H1 (cell line): ENCODE measurements at regions not wholly inside any gene's neighbourhood (a gene's known extent, or its start where the extent isn't known, plus 50 kb on each side); places are given as distances from the start of the nearest gene placed in this dataset.

Source experiments
- CTCF ChIA-PET: fragments of 300-600 bp; sonication (Branson Sonifier 250); formaldehyde crosslinking; loops from one replicate; lab custom pipeline; 2021; ENCODE audit not compliant: partially characterized antibody; lab: Charles Lee
- POLR2A ChIA-PET: fragments of 300-600 bp; sonication (Branson Sonifier 250); formaldehyde crosslinking; loops from one replicate; lab custom pipeline; 2021; ENCODE audit warnings: inconsistent platforms; ENCODE audit not compliant: partially characterized antibody; lab: Charles Lee
- DNase-seq, 2 experiments: peaks; one replicate each; pipeline versions ENCODE4 v3.0.0 to v3.0.0-alpha.2; 2010 to 2022; ENCODE audit warnings: low spot score in 2 of 2, low read depth in 1 of 2, mixed read lengths in 1 of 2
- FAIRE-seq: peaks from 2 replicates; lab custom pipeline; 2011; peaks lifted over from hg19 to GRCh38; lab: Jason Lieb, UNC
- H2AFZ ChIP-seq: 2 replicates; pipeline ENCODE4 v1.8.1; 2012; ENCODE audit warnings: low read length, inconsistent platforms
- H2AK5ac ChIP-seq: 2 replicates; pipeline ENCODE4 v1.6.1; 2013; ENCODE audit warnings: low read depth, low read length
- H2BK120ac ChIP-seq: replicated peaks from 2 replicates; pipeline ENCODE3; 2013; ENCODE audit warnings: low read depth, low read length, inconsistent platforms
- H2BK12ac ChIP-seq: 2 replicates; pipeline ENCODE4 v1.6.1; 2013; ENCODE audit warnings: low read depth, low read length
- H2BK15ac ChIP-seq: 2 replicates; pipeline ENCODE4 v1.6.1; 2013; ENCODE audit warnings: low read length
- H2BK20ac ChIP-seq: 2 replicates; pipeline ENCODE4 v1.6.1; 2013; ENCODE audit warnings: low read length
- H2BK5ac ChIP-seq: 2 replicates; pipeline ENCODE4 v1.6.1; 2013; ENCODE audit warnings: low read depth, low read length
- H3K14ac ChIP-seq: 2 replicates; pipeline ENCODE4 v1.6.1; 2013; ENCODE audit warnings: inconsistent platforms; ENCODE audit not compliant: insufficient read length
- H3K18ac ChIP-seq: 2 replicates; pipeline ENCODE4 v1.6.1; 2013; ENCODE audit warnings: low read length; ENCODE audit errors: extremely low read depth
- H3K23ac ChIP-seq: 2 replicates; pipeline ENCODE4 v1.6.1; 2013; ENCODE audit warnings: inconsistent platforms; ENCODE audit not compliant: insufficient read length
- H3K23me2 ChIP-seq: 2 replicates; pipeline ENCODE4 v1.6.1; 2013; ENCODE audit warnings: low read depth, low read length
- H3K27ac ChIP-seq: 2 replicates; pipeline ENCODE4 v1.6.1; 2011; ENCODE audit warnings: low read depth, low read length, inconsistent platforms
- H3K27me3 ChIP-seq, 4 experiments: replicated peaks in 1 of 4; 1 replicate in 1 of 4; 2 replicates in 3 of 4; pipeline versions ENCODE4 v1.6.1 to v1.8.1; 2011 to 2013; ENCODE audit warnings: low read length in 3 of 4, mild to moderate bottlenecking in 3 of 4, inconsistent platforms in 2 of 4, mixed read lengths in 2 of 4, moderate library complexity in 1 of 4; ENCODE audit not compliant: control insufficient read depth in 3 of 4, insufficient read depth in 3 of 4; ENCODE audit errors: extremely low read depth in 1 of 4
- H3K36me3 ChIP-seq, 4 experiments: 2 replicates each; pipeline versions ENCODE4 v1.6.1 to v1.8.1; 2011 to 2013; ENCODE audit warnings: mild to moderate bottlenecking in 4 of 4, low read length in 3 of 4, moderate library complexity in 2 of 4, control low read depth in 1 of 4, inconsistent platforms in 1 of 4; ENCODE audit not compliant: insufficient read depth in 4 of 4, control insufficient read depth in 2 of 4
- H3K4ac ChIP-seq: replicated peaks from 2 replicates; pipeline ENCODE3; 2013; ENCODE audit warnings: low read length, low read depth, mixed read lengths, inconsistent platforms; ENCODE audit not compliant: insufficient read length
- H3K4me1 ChIP-seq, 4 experiments: replicated peaks in 1 of 4; 1 replicate in 1 of 4; 2 replicates in 3 of 4; pipeline versions ENCODE4 v1.6.1 to v1.8.1; 2011 to 2013; ENCODE audit warnings: low read length in 3 of 4, inconsistent platforms in 2 of 4, mixed read lengths in 1 of 4; ENCODE audit not compliant: insufficient read depth in 4 of 4, control insufficient read depth in 3 of 4
- H3K4me2 ChIP-seq, 2 experiments: 2 replicates each; pipeline versions ENCODE4 v1.6.1 to v1.8.1; 2011 to 2013; ENCODE audit warnings: low read depth in 2 of 2, low read length in 2 of 2, control low read depth in 1 of 2, inconsistent platforms in 1 of 2, mild to moderate bottlenecking in 1 of 2; ENCODE audit not compliant: insufficient read depth in 1 of 2
- H3K4me3 ChIP-seq, 4 experiments: fragments of 200-600, 300-600 bp in 1 of 4; sonication (generic), shearing (Covaris generic), sonication (Bioruptor Twin) in 1 of 4; 2 replicates each; pipeline versions ENCODE4 v1.5.1 to v1.8.1; 2011 to 2016; ENCODE audit warnings: low read length in 4 of 4, low read depth in 3 of 4, control low read depth in 2 of 4, inconsistent platforms in 2 of 4, mild to moderate bottlenecking in 2 of 4, mixed read lengths in 1 of 4, moderate library complexity in 1 of 4; ENCODE audit not compliant: insufficient read depth in 2 of 4; ENCODE audit errors: extremely low read depth in 1 of 4
- H3K56ac ChIP-seq: replicated peaks from 2 replicates; pipeline ENCODE3; 2013; ENCODE audit warnings: low read depth, mild to moderate bottlenecking, mixed read lengths, low read length, inconsistent platforms; ENCODE audit not compliant: insufficient read length
- H3K79me1 ChIP-seq: 2 replicates; pipeline ENCODE4 v1.6.1; 2013; ENCODE audit warnings: low read depth, low read length, control low read depth
- H3K79me2 ChIP-seq, 2 experiments: 2 replicates each; pipeline versions ENCODE4 v1.6.1 to v1.8.1; 2012 to 2013; ENCODE audit warnings: low read length in 2 of 2, mild to moderate bottlenecking in 2 of 2, inconsistent platforms in 1 of 2; ENCODE audit not compliant: insufficient read depth in 2 of 2, control insufficient read depth in 1 of 2
- H3K9ac ChIP-seq, 4 experiments: replicated peaks in 1 of 4; 1 replicate in 1 of 4; 2 replicates in 3 of 4; pipeline versions ENCODE4 v1.6.1 to v1.8.1; 2011 to 2013; ENCODE audit warnings: low read depth in 3 of 4, low read length in 3 of 4, control low read depth in 2 of 4, mild to moderate bottlenecking in 2 of 4, moderate library complexity in 2 of 4, inconsistent platforms in 1 of 4; ENCODE audit errors: extremely low read depth in 1 of 4
- H3K9me3 ChIP-seq, 2 experiments: 2 replicates each; pipeline versions ENCODE4 v1.6.1 to v1.8.1; 2012 to 2013; ENCODE audit warnings: mild to moderate bottlenecking in 2 of 2, moderate library complexity in 2 of 2, control low read depth in 1 of 2, inconsistent platforms in 1 of 2, low read depth in 1 of 2, low read length in 1 of 2, mixed read lengths in 1 of 2; ENCODE audit not compliant: insufficient read depth in 2 of 2
- H4K20me1 ChIP-seq, 2 experiments: replicated peaks in 1 of 2; 2 replicates each; pipeline versions ENCODE3 to v1.8.1; 2011 to 2013; ENCODE audit warnings: inconsistent platforms in 2 of 2, low read length in 2 of 2, mild to moderate bottlenecking in 1 of 2; ENCODE audit not compliant: insufficient read depth in 2 of 2, control insufficient read depth in 1 of 2
- H4K5ac ChIP-seq: 2 replicates; pipeline ENCODE4 v1.6.1; 2013; ENCODE audit warnings: low read length, low read depth, mixed read lengths, inconsistent platforms; ENCODE audit not compliant: insufficient read length
- H4K8ac ChIP-seq: 2 replicates; pipeline ENCODE4 v1.8.0; 2013; ENCODE audit warnings: mild to moderate bottlenecking, moderate library complexity, low read length, inconsistent platforms; ENCODE audit not compliant: insufficient read depth; ENCODE audit errors: extremely low read depth
- H4K91ac ChIP-seq: replicated peaks from 2 replicates; pipeline ENCODE3; 2013; ENCODE audit warnings: low read length, mixed read lengths, inconsistent platforms; ENCODE audit not compliant: insufficient read length
- BACH1 ChIP-seq: IDR thresholded peaks from 2 replicates; pipeline ENCODE4 v1.6.1; 2012; ENCODE audit warnings: low read length, improper control_type of control experiment
- RBBP5 ChIP-seq: IDR thresholded peaks from 2 replicates; pipeline ENCODE4 v1.7.1; 2012; ENCODE audit warnings: low read depth, mild to moderate bottlenecking, inconsistent platforms, low read length, moderate library complexity, borderline replicate concordance
- WGBS, 2 experiments: shearing (Covaris generic) in 1 of 2; methylation state at CpG; one replicate each; pipeline versions ENCODE4 v1.1.6 to v1.1.7; 2013 to 2015; ENCODE audit warnings: low lambda C conversion rate in 2 of 2, mixed read lengths in 2 of 2, inconsistent platforms in 1 of 2, low coverage in 1 of 2, missing lambda C conversion rate in 1 of 2; ENCODE audit not compliant: insufficient replicate concordance in 2 of 2, insufficient coverage in 1 of 2, insufficient read length in 1 of 2; ENCODE audit errors: extremely low coverage in 1 of 2, missing lambda C conversion rate in 1 of 2; 5-methylcytosine and 5-hydroxymethylcytosine counted together

GRCh38 chr18:44627280-44627679 is 53.4 kb upstream of the SETBP1 start:
- no peak overlapping the region for H3K9ac ChIP-seq
- H2BK12ac ChIP-seq = no peak overlapping the region
- H3K27ac ChIP-seq = no peak overlapping the region
- no peaks in the 10 kb centered on the region for H3K23me2 ChIP-seq
- H3K9me3 ChIP-seq = no peaks in the 10 kb centered on the region
- TF ChIP-seq RBBP5 (no peak), BACH1 (peak; percentile 43; the same call in 1 of the 2 replicates)
- H2BK20ac ChIP-seq = no peak overlapping the region
- H3K4ac ChIP-seq = no peak overlapping the region
- H3K4me1 ChIP-seq = peaks cover 0 to 5% (median 3%) of the 10 kb centered on the region in 4 experiments; a peak in 2 of 7 replicates
- H4K8ac ChIP-seq = no peak overlapping the region
- FAIRE-seq = no peak
- DNase-seq = no peak
- H4K5ac ChIP-seq = no peak overlapping the region
- 85% methylated on average over 3 of the region's 3 CpGs; no CpG with 5 or more reads in 1 of the 2 experiments for WGBS, 2 experiments
- no peak overlapping the region for H4K91ac ChIP-seq
- no peak overlapping the region for H3K56ac ChIP-seq
- no peaks in the 10 kb centered on the region for H4K20me1 ChIP-seq
- ChIA-PET CTCF (interaction anchor here (0.5 to 1.6 kb wide), 2 partner anchors 20 to 37 kb away, joined by 3 read pairs; no protein-coding TSS in a partner anchor), POLR2A (no interaction called here)
- no peak overlapping the region for H3K18ac ChIP-seq
- no peak overlapping the region for H3K4me3 ChIP-seq
- no peak overlapping the region for H2BK120ac ChIP-seq
- no peak overlapping the region for H3K4me2 ChIP-seq
- no peak overlapping the region for H3K14ac ChIP-seq
- no peak overlapping the region for H3K23ac ChIP-seq
- no peaks in the 10 kb centered on the region for H3K36me3 ChIP-seq
- H2BK5ac ChIP-seq = no peak overlapping the region
- H3K79me2 ChIP-seq = no peaks in the 10 kb centered on the region
- H2AK5ac ChIP-seq = no peak overlapping the region
- H2BK15ac ChIP-seq = no peak overlapping the region
- no peaks in the 10 kb centered on the region for H3K27me3 ChIP-seq
- no peaks in the 10 kb centered on the region for H3K79me1 ChIP-seq
- H2AFZ ChIP-seq = no peak overlapping the region
